ENCODE measurements at regions not wholly inside any gene's neighbourhood (a gene's known extent, or its start where the extent isn't known, plus 50 kb on each side); places are given as distances from the start of the nearest gene placed in this dataset.

GRCh38 chr18:44186001-44186400 is 494.7 kb upstream of the SETBP1 start:
- no peaks in the 10 kb centered on the region for H3K36me3 Mint-ChIP-seq
- ChIA-PET CTCF (no interaction called here), POLR2A (no interaction called here)
- no peak overlapping the region for H3K27ac Mint-ChIP-seq
- H3K9me3 Mint-ChIP-seq = no peaks in the 10 kb centered on the region
- peaks cover 9% of the 10 kb centered on the region; the same call in 1 of the 2 replicates for H3K4me1 Mint-ChIP-seq
- no peak for TF ChIP-seq MYBL2 (CRISPR knock-in tag; IDR thresholded peaks at IDR 0.05)
- TF ChIP-seq ZNF138 (CRISPR knock-in tag; conservative IDR thresholded peaks at IDR 0.05) = no peak
- TF ChIP-seq E2F1 (CRISPR knock-in tag; IDR thresholded peaks at IDR 0.05) = no peak
- TF ChIP-seq STAT6 (CRISPR knock-in tag; conservative IDR thresholded peaks at IDR 0.05; ENCODE audit: low read depth) = no peak
- no peak for TF ChIP-seq RORB (CRISPR knock-in tag; IDR thresholded peaks at IDR 0.05)
- TF ChIP-seq GTF2I (CRISPR knock-in tag; conservative IDR thresholded peaks at IDR 0.05) = no peak
- no peak for TF ChIP-seq NR3C1 (CRISPR knock-in tag; conservative IDR thresholded peaks at IDR 0.05; ENCODE audit: low read depth)
- TF ChIP-seq ZNF396 (CRISPR knock-in tag; IDR thresholded peaks at IDR 0.05; ENCODE audit: borderline replicate concordance) = no peak
- no peak for TF ChIP-seq ZNF423 (CRISPR knock-in tag; IDR thresholded peaks at IDR 0.05)
- TF ChIP-seq TP53 (CRISPR knock-in tag; IDR thresholded peaks at IDR 0.05) = no peak
- no peak for TF ChIP-seq OVOL2 (CRISPR knock-in tag; IDR thresholded peaks at IDR 0.05; ENCODE audit: borderline replicate concordance)
- no peak for TF ChIP-seq MLX (CRISPR knock-in tag; IDR thresholded peaks at IDR 0.05)
- no peak for TF ChIP-seq AR (CRISPR knock-in tag; IDR thresholded peaks at IDR 0.05)
- no peak for TF ChIP-seq IRF2 (CRISPR knock-in tag; IDR thresholded peaks at IDR 0.05; ENCODE audit: borderline replicate concordance, low read depth)
- TF ChIP-seq FOXP4 (CRISPR knock-in tag; IDR thresholded peaks at IDR 0.05) = no peak
- no peak for TF ChIP-seq GRHL2 (CRISPR knock-in tag; IDR thresholded peaks at IDR 0.05; ENCODE audit: insufficient replicate concordance, severe bottlenecking)
- TF ChIP-seq HMGA2 (CRISPR knock-in tag; IDR thresholded peaks at IDR 0.05) = no peak
- no peak for TF ChIP-seq ATF1 (CRISPR knock-in tag; IDR thresholded peaks at IDR 0.05)
- TF ChIP-seq ZNF416 (CRISPR knock-in tag; IDR thresholded peaks at IDR 0.05) = no peak
- no peak for TF ChIP-seq ZNF425 (CRISPR knock-in tag; conservative IDR thresholded peaks at IDR 0.05)
- H3K27me3 Mint-ChIP-seq (ENCODE audit: low read depth) = no peaks in the 10 kb centered on the region
- H3K4me3 Mint-ChIP-seq = no peak overlapping the region
- DNase-seq (ENCODE audit: low spot score) (no peak), ATAC-seq (no peak)
